ENCODE measurements at regions not wholly inside any gene's neighbourhood (a gene's known extent, or its start where the extent isn't known, plus 50 kb on each side); places are given as distances from the start of the nearest gene placed in this dataset.

GRCh38 chr15:39230205-39230907, 350.5 kb upstream of the THBS1 start:
- Histone ChIP-seq H3K27ac (ENCODE audit: low read depth, low read length) (peak overlapping the region; percentile 79), H2AFZ (ENCODE audit: low read length) (peak overlapping the region; percentile 62), H3K4me3 (ENCODE audit: insufficient read depth, low read length) (no peak overlapping the region), H3K36me3 (ENCODE audit: insufficient read depth, low read length) (no peaks in the 10 kb centered on the region), H3K4me1 (ENCODE audit: insufficient read depth, low read length) (peaks cover 36% of the 10 kb centered on the region), H3K79me2 (ENCODE audit: insufficient read depth, low read length) (no peaks in the 10 kb centered on the region), H3K9me3 (ENCODE audit: low read depth, low read length) (no peaks in the 10 kb centered on the region), H4K20me1 (ENCODE audit: insufficient read depth, low read length) (no peaks in the 10 kb centered on the region), H3K27me3 (ENCODE audit: insufficient read depth, low read length) (no peaks in the 10 kb centered on the region), H3K4me2 (ENCODE audit: insufficient read depth, low read length) (no peak overlapping the region)
- DNase-seq (ENCODE audit: insufficient read length, low spot score, missing footprints) = peak; percentile 58
- TF ChIP-seq CTCF (IDR thresholded peaks at IDR 0.05; ENCODE audit: extremely low read depth, low read depth, low read length) = no peak

GRCh38 chr15:39230908-39231285, 350.0 kb upstream of the THBS1 start:
- no peak for TF ChIP-seq CTCF (IDR thresholded peaks at IDR 0.05; ENCODE audit: extremely low read depth, low read depth, low read length)
- Histone ChIP-seq H3K4me2 (ENCODE audit: insufficient read depth, low read length) (no peak overlapping the region), H3K79me2 (ENCODE audit: insufficient read depth, low read length) (no peaks in the 10 kb centered on the region)

GRCh38 chr15:39232512-39232911, 348.4 kb upstream of the THBS1 start:
- Histone ChIP-seq H2AFZ (ENCODE audit: low read length) (no peak overlapping the region), H3K27ac (ENCODE audit: low read depth, low read length) (peak overlapping the region; percentile 79), H3K79me2 (ENCODE audit: insufficient read depth, low read length) (no peaks in the 10 kb centered on the region)

More at GRCh38 chr15:39230908-39231285, 350.0 kb upstream of the THBS1 start:
- DNase-seq (ENCODE audit: insufficient read length, low spot score, missing footprints) = no peak
- Histone ChIP-seq H3K27me3 (ENCODE audit: insufficient read depth, low read length) (no peaks in the 10 kb centered on the region), H3K9me3 (ENCODE audit: low read depth, low read length) (no peaks in the 10 kb centered on the region), H2AFZ (ENCODE audit: low read length) (peak overlapping the region; percentile 62), H4K20me1 (ENCODE audit: insufficient read depth, low read length) (no peaks in the 10 kb centered on the region), H3K4me1 (ENCODE audit: insufficient read depth, low read length) (peaks cover 37% of the 10 kb centered on the region), H3K27ac (ENCODE audit: low read depth, low read length) (peak overlapping the region; percentile 79), H3K36me3 (ENCODE audit: insufficient read depth, low read length) (no peaks in the 10 kb centered on the region), H3K4me3 (ENCODE audit: insufficient read depth, low read length) (no peak overlapping the region)

More at GRCh38 chr15:39232512-39232911, 348.4 kb upstream of the THBS1 start:
- no peaks in the 10 kb centered on the region for H4K20me1 ChIP-seq (ENCODE audit: insufficient read depth, low read length)
- H3K4me1 ChIP-seq (ENCODE audit: insufficient read depth, low read length) = peaks cover 37% of the 10 kb centered on the region
- H3K9me3 ChIP-seq (ENCODE audit: low read depth, low read length) = no peaks in the 10 kb centered on the region
- no peak overlapping the region for H3K4me3 ChIP-seq (ENCODE audit: insufficient read depth, low read length)
- DNase-seq (ENCODE audit: insufficient read length, low spot score, missing footprints) = peak; percentile 74
- TF ChIP-seq CTCF (IDR thresholded peaks at IDR 0.05; ENCODE audit: extremely low read depth, low read depth, low read length) = no peak
- H3K36me3 ChIP-seq (ENCODE audit: insufficient read depth, low read length) = no peaks in the 10 kb centered on the region
- H3K27me3 ChIP-seq (ENCODE audit: insufficient read depth, low read length) = no peaks in the 10 kb centered on the region
- H3K4me2 ChIP-seq (ENCODE audit: insufficient read depth, low read length) = no peak overlapping the region

Data from osteoblast (primary cell).